Fibroblast of lung (primary cell): ENCODE measurements at regions not wholly inside any gene's neighbourhood (a gene's known extent, or its start where the extent isn't known, plus 50 kb on each side); places are given as distances from the start of the nearest gene placed in this dataset.

Source experiments
- DNase-seq, 2 donors: peaks; one replicate each; pipeline versions ENCODE4 v3.0.0 to v3.0.0-alpha.2; 2010; ENCODE audit warnings: low read depth in 2 of 2
- H2AFZ ChIP-seq: 2 replicates; pipeline ENCODE4 v1.5.1; 2012; ENCODE audit warnings: low read length, control low read depth, inconsistent platforms
- H3K27ac ChIP-seq: 2 replicates; pipeline ENCODE4 v1.5.1; 2011; ENCODE audit warnings: low read length, control low read depth; ENCODE audit not compliant: insufficient read depth
- H3K27me3 ChIP-seq: 2 replicates; pipeline ENCODE4 v1.5.1; 2011; ENCODE audit warnings: mild to moderate bottlenecking, low read length; ENCODE audit not compliant: control insufficient read depth, insufficient read depth
- H3K36me3 ChIP-seq: 2 replicates; pipeline ENCODE4 v1.5.1; 2011; ENCODE audit warnings: low read length; ENCODE audit not compliant: control insufficient read depth, insufficient read depth
- H3K4me1 ChIP-seq: 2 replicates; pipeline ENCODE4 v1.5.1; 2011; ENCODE audit warnings: low read length; ENCODE audit not compliant: control insufficient read depth, insufficient read depth; ENCODE audit errors: extremely low read depth
- H3K4me2 ChIP-seq: 2 replicates; pipeline ENCODE4 v1.5.1; 2011; ENCODE audit warnings: low read length, control low read depth; ENCODE audit not compliant: insufficient read depth; ENCODE audit errors: extremely low read depth
- H3K4me3 ChIP-seq, 4 experiments: fragments of 200-600 bp in 1 of 4; sonication (generic) in 1 of 4; replicated peaks in 1 of 4; 2 replicates each; pipeline ENCODE4 v1.5.1; 2011 to 2016; ENCODE audit warnings: low read length in 4 of 4, low read depth in 3 of 4, mild to moderate bottlenecking in 3 of 4, control low read depth in 2 of 4, inconsistent platforms in 1 of 4, mixed read lengths in 1 of 4; ENCODE audit not compliant: insufficient read depth in 1 of 4; ENCODE audit errors: control extremely low read depth in 1 of 4
- H3K79me2 ChIP-seq: 2 replicates; pipeline ENCODE4 v1.5.1; 2012; ENCODE audit warnings: mild to moderate bottlenecking, low read length, inconsistent platforms; ENCODE audit not compliant: control insufficient read depth, insufficient read depth
- H3K9ac ChIP-seq: 2 replicates; pipeline ENCODE4 v1.5.1; 2011; ENCODE audit warnings: mild to moderate bottlenecking, low read length, control low read depth; ENCODE audit not compliant: insufficient read depth
- H3K9me3 ChIP-seq: 2 replicates; pipeline ENCODE4 v1.5.1; 2012; ENCODE audit warnings: low read depth, low read length; ENCODE audit not compliant: control insufficient read depth, insufficient read depth
- H4K20me1 ChIP-seq: 2 replicates; pipeline ENCODE4 v1.5.1; 2011; ENCODE audit warnings: low read length; ENCODE audit not compliant: control insufficient read depth, insufficient read depth; ENCODE audit errors: extremely low read depth
- EZH2 ChIP-seq: IDR thresholded peaks from 2 replicates; pipeline ENCODE4 v1.5.1; 2012; ENCODE audit warnings: low read length, control low read depth, mild to moderate bottlenecking; ENCODE audit errors: missing control alignments
- TF ChIP-seq, protein P1 (sequence below), 2 donors: IDR thresholded peaks in 1 of 2; conservative IDR thresholded peaks in 1 of 2; 1 replicate in 1 of 2; 2 replicates in 1 of 2; pipeline ENCODE4 v1.5.1; 2011 to 2012; ENCODE audit warnings: low read length in 2 of 2, control low read depth in 1 of 2, inconsistent platforms in 1 of 2, low read depth in 1 of 2, mild to moderate bottlenecking in 1 of 2

GRCh38 chr1:17982197-17982596 lies 125.4 kb upstream of the IGSF21 start:
- no peak overlapping the region for H3K4me3 ChIP-seq
- no peak overlapping the region for H3K4me2 ChIP-seq
- no peaks in the 10 kb centered on the region for H3K79me2 ChIP-seq
- H3K9me3 ChIP-seq = no peaks in the 10 kb centered on the region
- H3K9ac ChIP-seq = no peak overlapping the region
- H3K36me3 ChIP-seq = no peaks in the 10 kb centered on the region
- no peak for DNase-seq
- H3K4me1 ChIP-seq = no peaks in the 10 kb centered on the region
- H3K27me3 ChIP-seq = no peaks in the 10 kb centered on the region
- no peaks in the 10 kb centered on the region for H4K20me1 ChIP-seq
- no peak overlapping the region for H3K27ac ChIP-seq
- no peak for TF ChIP-seq EZH2
- TF ChIP-seq, protein P1, sequence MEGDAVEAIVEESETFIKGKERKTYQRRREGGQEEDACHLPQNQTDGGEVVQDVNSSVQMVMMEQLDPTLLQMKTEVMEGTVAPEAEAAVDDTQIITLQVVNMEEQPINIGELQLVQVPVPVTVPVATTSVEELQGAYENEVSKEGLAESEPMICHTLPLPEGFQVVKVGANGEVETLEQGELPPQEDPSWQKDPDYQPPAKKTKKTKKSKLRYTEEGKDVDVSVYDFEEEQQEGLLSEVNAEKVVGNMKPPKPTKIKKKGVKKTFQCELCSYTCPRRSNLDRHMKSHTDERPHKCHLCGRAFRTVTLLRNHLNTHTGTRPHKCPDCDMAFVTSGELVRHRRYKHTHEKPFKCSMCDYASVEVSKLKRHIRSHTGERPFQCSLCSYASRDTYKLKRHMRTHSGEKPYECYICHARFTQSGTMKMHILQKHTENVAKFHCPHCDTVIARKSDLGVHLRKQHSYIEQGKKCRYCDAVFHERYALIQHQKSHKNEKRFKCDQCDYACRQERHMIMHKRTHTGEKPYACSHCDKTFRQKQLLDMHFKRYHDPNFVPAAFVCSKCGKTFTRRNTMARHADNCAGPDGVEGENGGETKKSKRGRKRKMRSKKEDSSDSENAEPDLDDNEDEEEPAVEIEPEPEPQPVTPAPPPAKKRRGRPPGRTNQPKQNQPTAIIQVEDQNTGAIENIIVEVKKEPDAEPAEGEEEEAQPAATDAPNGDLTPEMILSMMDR (conservative IDR thresholded peaks at IDR 0.05 in 1 of 2, IDR thresholded peaks at IDR 0.05 in 1 of 2; ENCODE audit: low read depth in 1 of 2, low read length in 2 of 2) = no peak
- H2AFZ ChIP-seq = no peak overlapping the region

GRCh38 chr1:17984583-17984982 lies 123.0 kb upstream of the IGSF21 start:
- no peaks in the 10 kb centered on the region for H3K79me2 ChIP-seq
- no peak for TF ChIP-seq EZH2
- TF ChIP-seq, protein P1 (conservative IDR thresholded peaks at IDR 0.05 in 1 of 2, IDR thresholded peaks at IDR 0.05 in 1 of 2; ENCODE audit: low read depth in 1 of 2, low read length in 2 of 2) = peak; percentile 16 to 42
- H3K4me2 ChIP-seq = no peak overlapping the region
- no peaks in the 10 kb centered on the region for H3K36me3 ChIP-seq
- H3K9me3 ChIP-seq = no peaks in the 10 kb centered on the region
- no peaks in the 10 kb centered on the region for H3K4me1 ChIP-seq
- no peaks in the 10 kb centered on the region for H3K27me3 ChIP-seq
- H3K27ac ChIP-seq = no peak overlapping the region
- H3K9ac ChIP-seq = no peak overlapping the region
- peak in 1 of 2 donors; percentile 0 for DNase-seq
- H4K20me1 ChIP-seq = no peaks in the 10 kb centered on the region
- H2AFZ ChIP-seq = no peak overlapping the region
- H3K4me3 ChIP-seq = no peak overlapping the region

DNA sequence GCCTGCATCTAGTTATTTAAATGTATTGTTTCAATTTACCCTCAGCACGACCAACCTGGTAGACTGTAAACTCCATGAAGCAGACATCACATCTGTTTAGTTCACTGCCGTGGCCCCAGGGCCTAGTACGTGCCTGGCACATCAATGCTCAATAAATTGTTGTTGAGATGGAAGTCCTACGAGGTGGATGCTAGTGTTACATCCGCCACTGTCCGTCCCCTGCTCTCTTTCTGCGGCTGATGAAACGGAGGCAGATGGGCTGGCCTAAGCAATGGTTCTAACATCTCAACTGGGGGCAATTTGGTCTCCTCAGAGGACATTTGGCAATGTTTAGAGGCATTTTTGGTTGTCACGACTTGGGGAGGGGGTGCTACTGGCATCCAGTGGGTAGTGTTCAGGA lies 121.4 kb upstream of the IGSF21 start:
- no peaks in the 10 kb centered on the region for H3K36me3 ChIP-seq
- H3K9me3 ChIP-seq = no peaks in the 10 kb centered on the region
- no peak overlapping the region for H3K9ac ChIP-seq
- H3K27me3 ChIP-seq = no peaks in the 10 kb centered on the region
- H2AFZ ChIP-seq = no peak overlapping the region
- no peaks in the 10 kb centered on the region for H4K20me1 ChIP-seq
- no peak overlapping the region for H3K4me3 ChIP-seq
- TF ChIP-seq, protein P1 (conservative IDR thresholded peaks at IDR 0.05 in 1 of 2, IDR thresholded peaks at IDR 0.05 in 1 of 2; ENCODE audit: low read depth in 1 of 2, low read length in 2 of 2) = no peak
- TF ChIP-seq EZH2 = no peak
- H3K4me2 ChIP-seq = no peak overlapping the region
- no peak for DNase-seq
- H3K27ac ChIP-seq = no peak overlapping the region
- no peaks in the 10 kb centered on the region for H3K79me2 ChIP-seq
- H3K4me1 ChIP-seq = no peaks in the 10 kb centered on the region
